ENCODE measurements at regions not wholly inside any gene's neighbourhood (a gene's known extent, or its start where the extent isn't known, plus 50 kb on each side); places are given as distances from the start of the nearest gene placed in this dataset.

- no peaks in the 10 kb centered on the region for H3K9me3 ChIP-seq
- no peaks in the 10 kb centered on the region for H3K27me3 ChIP-seq
- 81 to 100% methylated on average over 1 to 11 of the region's 11 CpGs for WGBS, 2 donors (ENCODE audit: low coverage in 1 of 2)
- H3K27ac ChIP-seq, result no peak overlapping the region
- TF ChIP-seq POLR2A (IDR thresholded peaks at IDR 0.05) (no peak), EP300 (IDR thresholded peaks at IDR 0.05; ENCODE audit: low read depth) (no peak), CTCF (IDR thresholded peaks at IDR 0.05) (no peak), POLR2AphosphoS5 (IDR thresholded peaks at IDR 0.05) (no peak)
- DNase-seq, result no peak
- H3K36me3 ChIP-seq, result no peaks in the 10 kb centered on the region
- no peaks in the 10 kb centered on the region for H3K4me1 ChIP-seq
- no peak overlapping the region for H3K4me3 ChIP-seq
- in situ Hi-C loops (cut with MboI; ENCODE audit: low pct_ligation_motif_present in 1 of 4, low pct_unique_long_range_greater_than_20kb in 1 of 4, low sequenced_read_pairs in 3 of 4) (no loop called here), intact Hi-C loops (cut with DNase I; ENCODE audit: low total_unique reads) (no loop called here)
These were observed 130.9 kb upstream of the FAM9B start for GRCh38 chrX:9164533-9165426.

- intact Hi-C loops (cut with DNase I; ENCODE audit: low total_unique reads), result no loop called here
- no peaks in the 10 kb centered on the region for H3K9me3 ChIP-seq
- WGBS, 2 donors (ENCODE audit: low coverage in 1 of 2), result 67% methylated on average over 1 of the region's 1 CpG; no CpG with 5 or more reads in 1 of the 2 donors
- in situ Hi-C loops (cut with MboI; ENCODE audit: low pct_ligation_motif_present in 1 of 4, low pct_unique_long_range_greater_than_20kb in 1 of 4, low sequenced_read_pairs in 3 of 4), result no loop called here
- no peaks in the 10 kb centered on the region for H3K4me1 ChIP-seq
- DNase-seq, result no peak
- no peaks in the 10 kb centered on the region for H3K27me3 ChIP-seq
- H3K4me3 ChIP-seq, result no peak overlapping the region
- H3K27ac ChIP-seq, result no peak overlapping the region
- no peaks in the 10 kb centered on the region for H3K36me3 ChIP-seq
- TF ChIP-seq CTCF (IDR thresholded peaks at IDR 0.05) (no peak), POLR2AphosphoS5 (IDR thresholded peaks at IDR 0.05) (no peak), EP300 (IDR thresholded peaks at IDR 0.05; ENCODE audit: low read depth) (no peak), POLR2A (IDR thresholded peaks at IDR 0.05) (no peak)
These were observed 132.6 kb upstream of the FAM9B start for GRCh38 chrX:9166584-9166944.

- intact Hi-C loops (cut with DNase I; ENCODE audit: low total_unique reads) (no loop called here), in situ Hi-C loops (cut with MboI; ENCODE audit: low pct_ligation_motif_present in 1 of 4, low pct_unique_long_range_greater_than_20kb in 1 of 4, low sequenced_read_pairs in 3 of 4) (no loop called here)
- Histone ChIP-seq H3K27me3 (no peaks in the 10 kb centered on the region), H3K36me3 (no peaks in the 10 kb centered on the region), H3K27ac (no peak overlapping the region), H3K4me3 (no peak overlapping the region), H3K9me3 (no peaks in the 10 kb centered on the region), H3K4me1 (no peaks in the 10 kb centered on the region)
- no peak for DNase-seq
- TF ChIP-seq EP300 (IDR thresholded peaks at IDR 0.05; ENCODE audit: low read depth), result no peak
- no peak for TF ChIP-seq POLR2A (IDR thresholded peaks at IDR 0.05)
- 70 to 80% methylated on average over 1 to 7 of the region's 7 CpGs for WGBS, 2 donors (ENCODE audit: low coverage in 1 of 2)
These were observed 138.0 kb upstream of the FAM9B start for GRCh38 chrX:9171841-9172463.

- 84% methylated on average over 6 of the region's 6 CpGs; no CpG with 5 or more reads in 1 of the 2 donors for WGBS, 2 donors (ENCODE audit: low coverage in 1 of 2)
- no peak overlapping the region for H3K27ac ChIP-seq
- no peak for DNase-seq
- no peaks in the 10 kb centered on the region for H3K9me3 ChIP-seq
- H3K27me3 ChIP-seq, result no peaks in the 10 kb centered on the region
- H3K4me3 ChIP-seq, result no peak overlapping the region
- H3K36me3 ChIP-seq, result no peaks in the 10 kb centered on the region
- in situ Hi-C loops (cut with MboI; ENCODE audit: low pct_ligation_motif_present in 1 of 4, low pct_unique_long_range_greater_than_20kb in 1 of 4, low sequenced_read_pairs in 3 of 4), result no loop called here
- no peak for TF ChIP-seq CTCF (IDR thresholded peaks at IDR 0.05)
- no peak for TF ChIP-seq POLR2A (IDR thresholded peaks at IDR 0.05)
- TF ChIP-seq POLR2AphosphoS5 (IDR thresholded peaks at IDR 0.05), result no peak
- no peak for TF ChIP-seq EP300 (IDR thresholded peaks at IDR 0.05; ENCODE audit: low read depth)
- no peaks in the 10 kb centered on the region for H3K4me1 ChIP-seq
- intact Hi-C loops (cut with DNase I; ENCODE audit: low total_unique reads), result no loop called here
These were observed 138.5 kb upstream of the FAM9B start for GRCh38 chrX:9172464-9172850.
